ENCODE measurements at regions not wholly inside any gene's neighbourhood (a gene's known extent, or its start where the extent isn't known, plus 50 kb on each side); places are given as distances from the start of the nearest gene placed in this dataset.

DNA sequence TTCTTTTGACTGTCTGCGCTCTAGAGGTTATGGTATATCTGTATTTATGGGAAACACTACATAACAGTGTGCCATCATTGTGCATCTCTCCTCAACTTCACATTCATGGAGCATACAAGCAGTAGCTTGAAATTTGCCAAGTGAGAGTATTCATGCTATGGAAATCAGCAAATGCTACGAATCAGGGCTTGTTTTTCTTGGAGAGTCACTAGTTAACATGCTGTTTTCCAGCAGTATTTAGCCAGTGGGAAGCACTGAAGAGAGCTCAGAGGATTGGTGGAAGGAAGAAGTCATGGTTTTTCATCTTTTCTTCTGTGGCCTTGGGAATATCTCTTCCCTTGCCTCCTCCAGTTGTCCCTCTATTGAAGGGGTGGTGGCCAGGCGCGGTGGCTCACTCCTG, 303.0 kb downstream of the PSAT1 start:
- no peak for DNase-seq (ENCODE audit: low spot score)

DNA sequence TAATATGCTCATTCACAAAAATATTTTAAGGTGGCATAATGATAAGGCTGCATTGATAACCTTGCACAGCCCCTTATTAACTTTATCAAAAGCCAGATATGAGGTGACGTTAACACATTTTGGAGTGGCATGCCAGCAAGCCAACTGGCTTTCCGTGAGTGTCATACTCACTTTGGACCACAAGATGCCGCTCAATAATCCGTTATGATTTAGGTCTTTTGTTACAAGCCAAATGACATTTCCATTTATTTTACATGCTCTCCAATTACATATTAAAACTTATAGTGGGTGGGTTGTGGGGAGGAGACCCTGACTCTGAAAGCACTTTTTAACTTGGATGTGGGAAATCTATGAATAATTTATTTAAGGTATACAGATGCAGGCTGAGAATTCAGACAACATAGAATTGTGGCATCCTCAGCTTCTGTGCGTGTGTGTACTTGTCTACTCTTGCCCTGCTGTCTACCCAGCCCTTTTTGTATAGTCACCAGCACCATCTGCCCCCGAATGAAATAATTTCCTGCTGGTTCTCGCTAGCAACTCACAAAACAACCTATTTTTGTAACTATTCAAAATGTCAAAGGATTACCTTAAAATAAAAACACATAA, 305.1 kb downstream of the PSAT1 start:
- peak; percentile 50 for DNase-seq (ENCODE audit: low spot score)

GRCh38 chr9:78605041-78606000, 308.4 kb downstream of the PSAT1 start:
- DNase-seq (ENCODE audit: low spot score) = peak; percentile 64

DNA sequence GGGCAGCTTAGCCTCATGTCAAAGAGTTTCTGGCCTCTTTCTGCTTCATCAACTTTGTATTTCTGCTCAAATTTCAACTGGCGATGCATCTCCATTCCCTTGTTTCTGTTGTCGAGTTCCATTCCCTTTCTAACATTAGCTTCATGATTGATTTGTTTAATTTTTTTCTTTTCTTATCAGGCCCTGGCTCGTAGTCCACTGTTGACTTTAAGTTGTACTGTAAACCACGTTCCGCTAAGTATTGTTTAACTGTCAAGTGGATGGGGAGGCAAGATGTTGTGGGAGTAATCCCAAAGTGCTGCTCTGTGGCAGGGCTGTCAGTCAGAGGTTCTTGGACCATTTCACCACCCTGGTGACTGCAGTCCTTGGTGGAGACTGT, 309.1 kb downstream of the PSAT1 start:
- DNase-seq (ENCODE audit: low spot score) = no peak

DNA sequence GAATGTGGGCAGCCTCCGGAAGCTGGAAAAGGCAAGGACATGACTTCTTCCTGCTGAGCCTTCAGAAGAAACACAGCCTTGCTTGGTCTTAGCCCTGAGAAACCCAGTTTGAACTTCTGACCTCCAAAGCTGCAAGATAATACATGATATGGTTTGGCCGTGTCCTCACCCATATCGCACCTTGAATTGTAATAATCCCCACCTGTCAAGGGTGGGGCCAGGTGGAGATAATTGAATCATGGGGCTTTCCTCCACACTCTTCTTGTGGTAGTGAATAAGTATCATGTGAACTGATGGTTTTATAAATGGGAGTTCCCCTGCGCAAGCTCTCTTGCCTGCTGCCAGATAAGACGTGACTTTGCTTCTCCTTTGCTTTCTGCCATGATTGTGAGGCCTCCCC, 310.9 kb downstream of the PSAT1 start:
- DNase-seq (ENCODE audit: low spot score) = no peak

- no peak for DNase-seq (ENCODE audit: low spot score)
Observed at GRCh38 chr9:78609450-78609849, 312.5 kb downstream of the PSAT1 start.

- no peak for DNase-seq (ENCODE audit: low spot score)
Observed at GRCh38 chr9:78612091-78612490, 315.2 kb downstream of the PSAT1 start.

GRCh38 chr9:78613006-78613405, 316.1 kb downstream of the PSAT1 start:
- DNase-seq (ENCODE audit: low spot score) = no peak

- DNase-seq (ENCODE audit: low spot score) = no peak
Observed at GRCh38 chr9:78614892-78615291, 318.0 kb downstream of the PSAT1 start.

DNA sequence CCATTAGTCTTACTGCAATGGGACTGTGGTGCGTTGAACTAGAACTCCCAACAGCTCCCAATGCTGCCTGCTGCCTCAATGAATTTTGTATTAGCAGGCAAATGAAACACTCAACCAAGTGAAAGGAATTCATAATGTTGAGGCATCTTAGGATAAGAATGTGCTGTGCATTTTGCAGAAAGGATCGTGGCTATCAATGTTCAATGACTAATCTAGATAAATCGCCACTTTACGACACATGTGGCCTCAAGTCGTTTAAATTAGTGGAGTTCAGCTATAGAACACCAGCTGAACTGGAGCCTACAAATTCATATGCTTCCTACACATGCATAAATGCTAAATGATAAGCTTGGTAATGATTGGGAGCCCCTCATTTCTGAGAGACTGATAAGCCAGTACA, 318.4 kb downstream of the PSAT1 start:
- no peak for DNase-seq (ENCODE audit: low spot score)

DNA sequence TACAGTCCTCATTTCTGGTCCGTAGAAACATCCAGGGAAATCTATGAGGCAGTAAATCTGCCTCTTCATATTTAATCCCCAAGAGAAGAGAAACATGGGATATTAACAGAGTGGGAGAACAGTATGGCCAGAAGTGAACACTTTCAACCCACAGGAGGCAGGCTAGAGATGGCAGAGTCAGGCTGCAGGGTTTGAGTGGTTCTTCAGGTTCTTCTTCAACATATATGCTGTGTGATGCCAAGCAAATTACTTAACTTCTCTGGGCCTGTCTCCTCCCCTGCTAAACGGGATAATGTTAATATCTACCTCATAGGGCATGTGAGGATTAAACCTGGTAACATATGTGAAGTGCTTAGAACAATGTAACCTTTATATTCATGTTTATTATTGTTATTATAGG, 321.8 kb downstream of the PSAT1 start:
- no peak for DNase-seq (ENCODE audit: low spot score)

DNA sequence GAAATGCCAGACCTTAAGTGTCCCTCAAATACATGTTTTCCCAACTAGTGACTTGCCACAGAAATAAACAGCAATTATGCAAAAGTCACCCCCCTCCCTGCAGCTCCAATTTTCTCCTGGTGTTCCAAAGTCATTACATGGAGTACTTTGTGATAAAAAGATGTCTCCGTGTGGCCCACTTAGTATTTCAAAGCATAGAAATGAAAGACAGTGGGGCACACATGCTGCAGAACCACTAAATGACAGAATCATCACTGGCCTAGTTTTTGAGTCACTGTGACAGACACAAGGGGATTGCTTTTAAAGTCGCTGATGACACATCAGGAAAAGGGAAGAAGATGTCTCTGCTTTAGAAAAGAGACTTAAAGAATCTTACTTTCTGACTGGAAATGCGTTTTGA, 323.4 kb downstream of the PSAT1 start:
- no peak for DNase-seq (ENCODE audit: low spot score)

DNA sequence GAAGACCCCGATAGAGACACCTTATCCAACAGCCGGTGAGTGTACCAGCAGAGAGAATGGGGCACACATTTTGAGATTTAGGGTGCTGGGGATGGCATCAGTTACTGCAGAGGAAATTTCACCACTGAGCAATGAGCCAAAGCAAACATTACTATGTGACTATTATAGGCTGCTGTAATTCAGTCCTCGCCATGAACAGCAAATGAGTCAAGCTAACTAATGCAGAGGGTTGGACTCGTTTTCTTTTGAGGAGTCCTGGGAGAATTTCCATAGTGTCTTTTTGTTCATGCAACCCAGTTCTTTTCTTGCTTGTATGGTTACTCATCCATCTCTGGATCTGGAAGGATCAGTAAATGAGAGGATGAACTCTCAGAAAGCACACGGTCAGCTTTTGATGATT, 323.8 kb downstream of the PSAT1 start:
- no peak for DNase-seq (ENCODE audit: low spot score)

GRCh38 chr9:78622126-78622525, 325.2 kb downstream of the PSAT1 start:
- no peak for DNase-seq (ENCODE audit: low spot score)

DNA sequence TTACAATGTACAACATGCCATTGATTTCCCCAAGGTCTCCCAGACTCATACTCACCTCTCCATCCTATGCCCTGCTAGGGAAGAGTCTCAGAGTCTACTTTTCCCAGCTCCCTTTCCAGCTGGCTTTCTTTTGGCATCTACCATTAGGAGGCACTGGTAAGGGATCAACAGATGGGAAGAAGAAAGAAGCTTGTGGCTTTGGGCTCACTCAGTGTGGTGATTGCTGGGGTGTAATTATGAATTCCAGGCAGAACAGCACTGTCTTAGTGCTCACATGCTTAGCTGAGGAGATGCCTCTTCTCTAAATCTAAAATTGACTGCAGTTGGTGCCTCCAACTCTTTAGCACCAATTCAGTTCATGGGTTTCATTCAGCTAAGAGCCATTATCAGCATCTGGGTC, 330.0 kb downstream of the PSAT1 start:
- no peak for DNase-seq (ENCODE audit: low spot score)

DNA sequence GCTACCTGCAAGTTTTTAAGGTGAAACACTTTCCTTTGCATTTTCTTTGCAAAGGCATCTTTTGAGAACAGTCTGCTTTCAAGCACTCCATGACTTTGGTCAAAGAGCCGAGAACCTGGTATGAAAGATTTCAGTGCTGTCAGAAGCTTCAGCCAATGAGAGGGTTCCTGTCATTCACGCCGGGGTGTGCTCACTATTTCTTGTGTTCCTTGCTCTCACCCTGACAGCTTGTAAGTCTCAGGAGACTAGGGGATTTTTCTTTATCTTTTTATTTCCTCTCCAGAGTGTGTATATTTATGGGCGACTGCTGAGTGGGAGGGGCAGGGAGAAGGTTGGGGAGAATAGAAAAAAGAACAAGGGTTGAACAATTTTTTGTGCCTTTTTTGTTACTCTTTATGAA, 334.0 kb downstream of the PSAT1 start:
- DNase-seq (ENCODE audit: low spot score) = no peak

DNA sequence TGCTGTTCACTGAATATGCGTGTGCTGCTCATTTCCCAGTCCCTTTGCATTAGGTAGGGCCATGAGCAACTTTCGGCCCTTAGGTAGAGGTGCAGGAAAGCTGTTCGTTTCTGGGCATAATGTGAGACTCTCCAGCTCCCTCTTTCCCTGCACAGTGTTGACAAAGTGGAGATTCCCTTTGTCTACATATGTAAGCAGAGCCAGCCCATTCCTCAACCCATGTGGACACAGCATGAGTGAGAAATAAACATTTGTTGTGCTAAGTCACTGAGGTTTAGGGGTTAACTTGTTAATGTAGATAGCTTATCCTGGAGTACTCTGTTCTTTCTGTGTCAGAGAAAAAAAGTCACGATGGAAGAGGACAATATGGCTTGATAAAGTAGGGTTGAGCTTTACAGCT, 343.8 kb downstream of the PSAT1 start:
- no peak for DNase-seq (ENCODE audit: low spot score)

- no peak for DNase-seq (ENCODE audit: low spot score)
Observed at GRCh38 chr9:78644359-78644758, 347.4 kb downstream of the PSAT1 start.

DNA sequence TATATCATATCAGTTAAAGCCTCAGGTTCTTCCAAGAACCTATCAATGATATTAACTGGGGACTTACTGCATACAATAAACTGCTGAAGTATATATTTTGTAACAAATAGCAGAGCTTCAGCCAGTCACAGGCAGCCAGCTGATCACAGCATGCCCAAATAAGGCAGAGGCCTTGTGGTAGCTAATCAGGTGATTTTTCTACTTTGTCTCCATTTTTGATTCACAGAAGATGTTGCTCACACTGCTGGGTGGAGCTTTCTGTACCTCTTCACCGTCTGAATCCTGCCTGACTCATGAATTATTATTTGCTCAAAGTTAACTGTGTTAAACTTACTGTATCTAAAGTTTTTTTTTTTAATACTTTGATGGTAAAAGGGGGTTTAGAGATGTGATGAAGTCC, 357.4 kb downstream of the PSAT1 start:
- no peak for DNase-seq (ENCODE audit: low spot score)

DNA sequence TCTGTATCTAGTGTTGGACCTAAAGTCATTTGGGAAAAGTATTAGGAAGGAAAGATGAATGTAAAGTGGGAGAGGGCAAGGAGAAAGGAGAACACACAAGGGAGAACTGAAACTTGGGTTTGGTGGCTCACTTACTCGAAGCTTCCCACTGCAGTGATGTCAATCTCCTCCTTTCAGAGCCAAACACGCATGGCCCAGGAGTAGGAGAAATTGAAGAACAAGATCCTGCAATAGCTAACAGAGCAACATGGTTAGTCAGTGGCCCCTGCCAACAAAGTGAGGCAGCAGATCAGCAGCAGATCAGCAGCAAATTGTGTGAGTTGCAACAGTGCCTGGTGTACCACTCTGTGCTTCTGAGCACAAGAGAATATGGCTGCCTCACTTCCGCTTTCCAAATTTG, 366.4 kb downstream of the PSAT1 start:
- no peak for DNase-seq (ENCODE audit: low spot score)

DNA sequence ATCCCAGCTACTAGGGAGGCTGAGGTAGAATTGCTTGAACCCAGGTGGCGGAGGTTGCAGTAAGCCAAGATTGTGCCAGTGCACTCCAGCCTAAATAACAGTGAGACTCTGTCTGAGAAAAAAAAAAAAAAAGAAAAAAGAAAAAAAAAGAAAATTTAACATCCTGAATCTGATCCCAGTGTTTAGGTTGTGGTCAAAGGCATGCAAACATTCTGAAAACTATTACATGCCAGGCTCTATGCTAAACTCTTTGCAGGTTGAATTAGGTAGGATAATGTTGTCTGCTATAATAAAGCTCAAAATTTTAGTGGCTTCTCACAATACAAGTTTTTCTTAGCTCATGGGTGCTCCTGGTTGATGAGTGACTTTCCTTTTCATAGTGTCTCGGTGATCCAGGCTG, 367.4 kb downstream of the PSAT1 start:
- no peak for DNase-seq (ENCODE audit: low spot score)

DNA sequence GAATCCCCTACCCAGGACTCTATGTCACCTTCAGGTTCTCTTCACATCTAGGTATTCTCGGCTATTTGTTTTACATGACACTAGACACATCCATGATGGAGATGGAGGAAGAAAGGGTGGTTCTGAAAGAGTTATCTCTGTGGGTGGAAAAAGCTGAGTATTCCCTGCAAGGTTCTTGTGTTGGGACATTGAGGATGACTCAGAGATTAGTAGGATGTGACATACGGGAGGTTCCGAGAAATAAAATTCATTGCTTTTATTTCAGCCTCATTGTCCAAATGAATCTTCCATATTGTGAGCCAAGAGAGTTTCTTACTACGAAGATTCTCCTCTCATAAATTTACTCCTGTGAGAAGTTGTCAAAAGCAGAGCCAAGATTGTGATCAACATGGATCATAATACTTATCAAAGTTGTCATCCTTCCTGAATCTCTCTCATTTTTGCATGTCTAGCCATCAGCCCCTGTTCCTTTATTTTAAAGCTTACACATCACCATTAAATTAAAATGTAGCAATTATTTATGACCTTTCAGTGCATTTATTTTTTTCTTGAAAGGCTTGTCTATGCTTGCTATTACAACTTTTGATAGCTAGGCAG, 370.0 kb downstream of the PSAT1 start:
- no peak for DNase-seq (ENCODE audit: low spot score)

Data from umbilical cord (tissue), 1 donor.